ENCODE measurements at regions not wholly inside any gene's neighbourhood (a gene's known extent, or its start where the extent isn't known, plus 50 kb on each side); places are given as distances from the start of the nearest gene placed in this dataset.

DNA sequence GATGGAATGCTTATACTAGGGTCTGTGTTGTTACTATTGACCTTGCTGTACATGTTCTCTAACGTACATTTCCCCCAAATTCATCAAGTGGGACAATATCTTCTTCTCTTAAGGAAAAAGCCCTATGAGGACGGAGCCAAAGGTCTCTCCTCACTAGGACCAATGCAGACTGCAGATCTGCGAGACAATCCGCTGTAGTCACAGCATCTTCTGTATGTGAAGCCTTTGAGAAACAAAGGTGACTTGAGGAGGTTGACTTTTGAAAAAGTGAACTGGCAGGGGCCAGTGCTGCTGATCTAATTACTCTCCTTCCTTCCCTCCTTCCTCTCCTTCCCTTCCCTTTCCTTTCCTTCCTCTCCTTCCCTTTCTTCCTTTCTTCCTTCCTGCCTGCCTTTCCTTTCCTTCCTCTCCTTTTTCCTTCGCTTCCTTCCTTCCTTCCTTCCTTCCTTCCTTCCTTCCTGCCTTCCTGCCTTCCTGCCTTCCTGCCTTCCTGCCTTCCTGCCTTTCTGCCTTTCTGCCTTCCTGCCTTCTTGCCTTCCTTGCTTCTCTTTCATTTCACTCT, 71.1 kb upstream of the BASP1 start:
- Mint-ChIP-seq H3K4me1 (no peaks in the 10 kb centered on the region), H3K27ac (no peak overlapping the region), H3K9me3 (no peaks in the 10 kb centered on the region), H3K27me3 (no peaks in the 10 kb centered on the region), H3K36me3 (ENCODE audit: low read depth) (no peaks in the 10 kb centered on the region), H3K4me3 (no peak overlapping the region)
- no peak for DNase-seq
- intact Hi-C loops (cut with micrococcal nuclease), result no loop called here
- POLR2A ChIA-PET, result no interaction called here
- no peak for TF ChIP-seq CTCF (IDR thresholded peaks at IDR 0.05)
- no peak for ATAC-seq (ENCODE audit: low read depth)
- CTCF ChIA-PET, result no interaction called here

DNA sequence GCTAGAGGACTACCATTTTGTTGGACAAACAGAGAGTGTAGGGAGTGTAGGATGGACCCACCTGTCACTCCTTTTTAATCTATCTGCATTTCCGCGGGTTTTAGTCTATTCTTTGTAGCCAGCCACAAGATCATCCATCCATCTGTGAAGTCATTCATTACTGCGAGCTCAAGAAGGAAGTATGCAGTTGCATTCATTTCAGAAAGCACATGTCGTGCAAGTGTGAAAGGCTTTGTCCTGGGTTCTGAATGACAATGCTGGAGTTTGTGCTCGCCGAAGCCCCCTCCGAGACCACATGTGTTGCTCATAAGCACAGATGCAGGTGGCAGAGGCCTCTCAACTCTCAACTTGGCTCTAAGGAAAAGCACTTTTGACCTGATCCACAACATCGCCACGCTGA, 70.3 kb upstream of the BASP1 start:
- TF ChIP-seq CTCF (IDR thresholded peaks at IDR 0.05), result no peak
- ATAC-seq (ENCODE audit: low read depth) (no peak), DNase-seq (no peak)
- intact Hi-C loops (cut with micrococcal nuclease), result no loop called here
- H3K27ac Mint-ChIP-seq, result no peak overlapping the region
- H3K36me3 Mint-ChIP-seq (ENCODE audit: low read depth), result no peaks in the 10 kb centered on the region
- no peaks in the 10 kb centered on the region for H3K4me1 Mint-ChIP-seq
- H3K27me3 Mint-ChIP-seq, result no peaks in the 10 kb centered on the region
- ChIA-PET CTCF (no interaction called here), POLR2A (no interaction called here)
- H3K9me3 Mint-ChIP-seq, result no peaks in the 10 kb centered on the region
- no peak overlapping the region for H3K4me3 Mint-ChIP-seq

- intact Hi-C loops (cut with micrococcal nuclease), result no loop called here
- H3K4me3 Mint-ChIP-seq, result no peak overlapping the region
These were observed 69.8 kb upstream of the BASP1 start for GRCh38 chr5:17147617-17148016.

DNA sequence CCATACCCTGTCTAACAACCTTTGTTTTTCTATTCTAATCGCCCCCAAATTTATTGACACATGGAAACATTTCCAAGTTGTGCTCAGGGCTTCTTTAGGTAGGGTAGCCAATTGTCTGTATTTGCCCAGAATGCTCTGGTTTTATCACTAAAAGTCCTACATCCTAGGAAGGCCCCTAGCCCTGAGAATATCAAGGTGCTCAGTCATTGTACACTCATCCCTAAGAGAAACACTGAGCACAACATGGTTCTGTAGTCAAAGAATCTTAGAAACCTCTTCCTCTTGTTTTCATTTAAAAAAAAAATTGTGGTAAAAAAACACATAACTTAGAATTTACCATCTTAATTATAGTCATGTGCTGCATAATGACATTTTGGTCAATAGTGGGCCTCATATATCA, 69.0 kb upstream of the BASP1 start:
- no peak overlapping the region for H3K4me3 Mint-ChIP-seq
- no peak for TF ChIP-seq CTCF (IDR thresholded peaks at IDR 0.05)
- H3K27ac Mint-ChIP-seq, result no peak overlapping the region
- ChIA-PET CTCF (no interaction called here), POLR2A (no interaction called here)
- intact Hi-C loops (cut with micrococcal nuclease), result no loop called here
- no peaks in the 10 kb centered on the region for H3K4me1 Mint-ChIP-seq
- ATAC-seq (ENCODE audit: low read depth) (no peak), DNase-seq (no peak)
- H3K36me3 Mint-ChIP-seq (ENCODE audit: low read depth), result no peaks in the 10 kb centered on the region
- H3K27me3 Mint-ChIP-seq, result no peaks in the 10 kb centered on the region
- H3K9me3 Mint-ChIP-seq, result no peaks in the 10 kb centered on the region

More at GRCh38 chr5:17147617-17148016, 69.8 kb upstream of the BASP1 start:
- H3K4me1 Mint-ChIP-seq, result no peaks in the 10 kb centered on the region
- ChIA-PET POLR2A (no interaction called here), CTCF (no interaction called here)
- H3K27me3 Mint-ChIP-seq, result no peaks in the 10 kb centered on the region
- no peak for ATAC-seq (ENCODE audit: low read depth)
- H3K9me3 Mint-ChIP-seq, result no peaks in the 10 kb centered on the region
- no peak overlapping the region for H3K27ac Mint-ChIP-seq
- TF ChIP-seq CTCF (IDR thresholded peaks at IDR 0.05), result no peak
- H3K36me3 Mint-ChIP-seq (ENCODE audit: low read depth), result no peaks in the 10 kb centered on the region
- DNase-seq, result no peak

GRCh38 chr5:17149786-17150185, 67.6 kb upstream of the BASP1 start:
- no peaks in the 10 kb centered on the region for H3K27me3 Mint-ChIP-seq
- TF ChIP-seq CTCF (IDR thresholded peaks at IDR 0.05), result no peak
- ChIA-PET CTCF (interaction anchor here (1.0 kb wide), 1 partner anchor 17 kb away, joined by 3 read pairs; no protein-coding TSS in a partner anchor), POLR2A (no interaction called here)
- intact Hi-C loops (cut with micrococcal nuclease), result no loop called here
- ATAC-seq (ENCODE audit: low read depth), result no peak
- H3K4me1 Mint-ChIP-seq, result no peaks in the 10 kb centered on the region
- no peak for DNase-seq
- H3K27ac Mint-ChIP-seq, result no peak overlapping the region
- H3K4me3 Mint-ChIP-seq, result no peak overlapping the region
- no peaks in the 10 kb centered on the region for H3K36me3 Mint-ChIP-seq (ENCODE audit: low read depth)
- H3K9me3 Mint-ChIP-seq, result no peaks in the 10 kb centered on the region
